ENCODE measurements at regions not wholly inside any gene's neighbourhood (a gene's known extent, or its start where the extent isn't known, plus 50 kb on each side); places are given as distances from the start of the nearest gene placed in this dataset.
"Not testable (repeated sequence)": the region's sequence is repeated elsewhere in the genome, so short reads cannot be mapped to it uniquely, and the experiment has no call there.

DNA sequence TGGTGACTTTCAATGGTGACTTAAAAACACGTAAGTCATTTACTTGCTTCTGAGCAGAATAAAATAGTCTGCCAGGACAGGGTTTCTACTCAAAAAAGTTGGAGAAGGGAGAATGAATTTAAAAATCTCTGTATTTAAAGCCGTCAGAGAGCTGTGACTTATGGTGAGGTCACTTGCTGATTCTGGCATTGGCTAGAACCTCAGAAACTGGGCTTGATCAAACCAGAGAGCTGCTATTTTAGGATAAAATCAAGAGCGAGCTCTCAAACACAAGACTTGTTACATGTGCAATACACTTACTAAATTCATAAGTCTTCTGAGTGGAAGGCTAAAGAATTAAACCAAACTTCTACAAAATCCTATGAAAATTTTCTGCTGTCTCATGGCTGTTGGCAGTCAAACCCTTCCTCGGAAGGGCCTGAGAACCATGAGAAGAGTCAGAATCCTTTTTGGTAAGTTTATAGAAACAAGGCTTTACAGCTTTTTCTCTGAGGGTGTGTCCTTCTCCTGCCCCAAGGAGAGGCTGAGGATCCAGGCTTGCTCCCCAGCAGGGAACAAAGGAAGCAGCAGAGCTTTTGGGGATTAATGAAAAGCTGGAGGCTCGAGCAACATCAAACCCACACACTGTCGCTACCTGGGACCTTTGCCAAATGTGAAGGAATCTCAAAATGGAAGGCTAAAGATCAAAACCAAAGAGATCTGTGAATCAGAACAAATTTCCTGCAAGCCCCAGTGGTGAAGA is 816.4 kb downstream of the SOCS6 start:
- no peak for DNase-seq (ENCODE audit: low spot score)

DNA sequence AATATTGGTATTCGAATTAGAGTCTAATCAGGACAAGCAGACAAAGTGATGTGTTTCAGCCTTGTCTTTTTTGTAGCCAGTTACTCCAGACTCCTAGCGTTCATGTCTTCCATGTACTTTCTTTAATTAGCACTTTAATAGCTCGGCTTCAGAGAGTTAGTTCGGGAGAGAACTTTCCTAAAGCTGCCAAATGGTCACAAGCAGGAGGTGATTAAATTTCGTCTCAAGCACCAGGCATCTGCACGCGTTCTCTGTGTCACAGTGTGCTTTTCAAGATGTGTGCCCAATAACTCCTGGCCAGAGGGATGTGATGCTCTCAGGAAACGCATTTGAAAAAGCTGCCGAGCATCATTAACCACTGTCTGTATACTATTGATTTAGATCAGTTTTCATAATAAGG is 790.8 kb downstream of the SOCS6 start:
- no peak for DNase-seq (ENCODE audit: low spot score)

DNA sequence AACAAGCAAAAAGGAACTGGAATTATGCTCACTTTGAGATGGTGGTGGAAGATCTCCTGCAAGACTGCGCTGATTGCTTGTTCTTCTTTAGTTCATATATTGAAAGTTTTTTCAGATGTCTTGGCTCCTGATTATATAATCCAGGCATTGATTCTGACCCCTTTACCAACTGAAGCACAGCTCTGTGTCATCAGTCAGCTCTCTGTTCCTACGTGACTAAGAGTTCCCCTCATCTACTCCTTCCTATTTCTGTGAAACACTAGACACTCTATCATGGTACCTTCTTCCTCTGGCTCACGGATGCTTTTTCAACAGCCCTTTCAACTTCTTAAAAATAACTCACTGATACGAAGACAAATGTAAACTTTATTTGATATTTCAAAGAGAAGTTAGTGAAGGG is 788.6 kb downstream of the SOCS6 start:
- no peak for DNase-seq (ENCODE audit: low spot score)

DNA sequence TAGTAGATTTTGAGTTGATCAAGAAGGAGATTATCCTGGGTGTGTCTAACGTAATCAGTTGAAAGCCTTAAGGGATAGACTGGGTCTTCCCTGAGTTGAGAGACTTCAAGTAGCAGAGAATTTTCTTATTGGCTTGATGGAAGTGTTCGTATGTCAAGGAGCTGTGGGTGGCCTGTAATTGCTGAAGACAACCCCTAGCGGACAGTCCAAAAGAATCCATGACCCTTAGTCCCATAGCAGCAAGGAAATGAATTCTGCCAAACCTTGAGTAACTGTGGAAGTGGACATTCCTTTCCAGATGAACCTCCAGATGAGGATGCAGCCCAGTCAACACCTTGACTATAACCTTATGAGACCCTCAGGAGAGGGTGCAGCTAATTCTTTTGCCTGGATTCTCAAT is 786.3 kb downstream of the SOCS6 start:
- DNase-seq (ENCODE audit: low spot score) = no peak

DNA sequence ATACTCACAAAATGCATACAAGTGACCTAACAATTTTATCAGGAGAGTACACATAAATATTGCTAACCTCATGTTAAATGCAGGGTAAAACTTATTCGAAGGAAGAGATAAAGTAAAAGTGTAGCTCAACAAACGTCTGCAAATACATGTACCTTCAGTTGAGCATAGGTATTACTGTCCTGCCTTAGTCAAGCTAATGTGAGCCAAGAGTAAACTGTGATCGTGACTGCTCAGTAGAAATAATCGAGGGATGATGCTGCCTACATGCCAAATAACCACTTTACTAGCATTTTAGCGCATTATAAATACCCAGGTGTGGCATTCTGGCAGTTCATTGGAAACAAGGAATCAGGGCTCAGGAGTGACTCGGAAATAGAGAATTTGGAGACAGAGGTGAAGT is 779.5 kb downstream of the SOCS6 start:
- no peak for DNase-seq (ENCODE audit: low spot score)

DNA sequence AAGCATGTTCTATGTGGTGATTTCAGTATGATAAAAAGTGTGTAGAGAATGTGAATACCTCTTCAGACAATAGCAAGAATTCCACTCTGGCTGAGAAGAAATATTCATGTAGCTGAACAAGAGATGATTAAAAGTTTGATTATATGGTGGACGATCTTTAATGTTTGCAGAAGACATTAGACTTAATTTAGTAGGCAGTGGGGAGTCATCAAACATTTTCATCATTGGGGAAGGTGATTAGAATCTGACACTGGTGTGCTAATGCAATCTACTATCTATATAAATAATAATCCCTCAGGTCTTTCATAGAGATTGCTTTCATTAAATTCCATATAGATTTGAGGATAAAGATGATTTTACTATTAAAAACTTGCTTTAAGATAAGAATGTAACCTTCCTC is 761.0 kb downstream of the SOCS6 start:
- no peak for DNase-seq (ENCODE audit: low spot score)

DNA sequence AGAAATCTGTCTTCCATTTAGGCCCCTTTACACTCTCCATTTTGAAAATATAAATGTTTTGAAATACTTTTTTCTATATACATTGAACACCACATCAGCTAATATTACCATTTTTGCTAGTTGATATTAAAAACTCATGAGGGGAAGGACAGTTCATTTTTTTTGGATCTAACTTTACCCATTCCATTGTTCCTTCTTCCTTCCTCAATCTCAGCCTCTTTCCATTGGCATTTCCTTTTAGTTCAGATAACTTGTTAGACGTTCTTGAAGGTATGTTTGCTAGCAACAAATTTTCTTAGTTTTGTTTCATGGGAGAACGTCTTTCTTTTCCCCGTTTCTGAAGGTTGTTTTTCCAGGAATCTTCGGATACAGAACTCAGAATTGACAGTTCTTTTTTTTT is 759.0 kb downstream of the SOCS6 start:
- no peak for DNase-seq (ENCODE audit: low spot score)

DNA sequence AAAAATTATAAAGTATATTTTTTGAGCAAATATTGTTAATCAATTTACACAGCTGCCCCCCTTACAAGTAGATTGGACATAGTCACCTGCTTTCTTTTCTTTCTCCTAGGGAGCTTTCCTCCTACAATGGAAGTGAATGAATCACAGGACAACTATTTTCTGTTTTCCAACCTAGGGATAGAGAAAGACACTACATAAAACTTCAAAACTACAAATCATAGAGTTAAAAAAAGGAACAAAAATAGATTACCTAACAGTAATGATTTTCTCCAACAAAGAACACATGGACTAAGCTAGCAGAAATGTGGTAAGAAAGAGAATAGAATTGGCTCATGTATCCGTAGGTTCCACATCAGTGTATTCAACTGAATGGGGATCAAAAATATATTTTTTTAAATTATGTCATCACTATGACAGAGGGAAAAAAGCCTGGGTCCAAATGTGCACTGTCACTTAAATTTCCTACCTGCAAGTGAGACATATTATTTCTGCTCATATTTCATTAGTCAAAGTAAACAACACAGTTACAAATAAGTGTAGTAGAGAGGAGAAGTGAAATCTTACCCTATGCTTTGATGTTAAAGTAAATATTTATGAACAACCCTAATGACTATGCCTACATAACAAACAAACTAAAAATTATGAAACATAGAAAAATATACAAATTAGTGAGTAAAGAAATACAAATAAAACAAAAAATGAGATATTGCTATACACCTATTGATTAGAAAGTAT is 756.7 kb downstream of the SOCS6 start:
- DNase-seq (ENCODE audit: low spot score) = no peak

DNA sequence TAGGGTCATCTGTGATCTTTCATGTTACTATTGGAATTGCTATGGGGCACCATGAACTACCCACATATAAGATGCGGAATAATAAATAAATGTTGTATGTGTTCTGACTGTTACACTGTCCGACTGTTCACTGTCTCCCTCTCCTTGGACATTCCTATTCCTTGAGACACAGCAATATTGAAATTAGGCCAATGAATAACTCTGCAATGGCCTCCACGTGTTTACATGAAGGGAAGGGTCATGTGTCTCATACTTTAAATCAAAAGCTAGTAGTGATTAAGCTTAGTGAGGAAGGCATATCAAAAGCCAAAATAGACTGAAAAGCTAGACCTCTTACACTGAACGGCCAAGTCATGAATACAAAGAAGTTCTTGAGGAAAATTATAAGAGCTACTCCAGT is 751.3 kb downstream of the SOCS6 start:
- no peak for DNase-seq (ENCODE audit: low spot score)

DNA sequence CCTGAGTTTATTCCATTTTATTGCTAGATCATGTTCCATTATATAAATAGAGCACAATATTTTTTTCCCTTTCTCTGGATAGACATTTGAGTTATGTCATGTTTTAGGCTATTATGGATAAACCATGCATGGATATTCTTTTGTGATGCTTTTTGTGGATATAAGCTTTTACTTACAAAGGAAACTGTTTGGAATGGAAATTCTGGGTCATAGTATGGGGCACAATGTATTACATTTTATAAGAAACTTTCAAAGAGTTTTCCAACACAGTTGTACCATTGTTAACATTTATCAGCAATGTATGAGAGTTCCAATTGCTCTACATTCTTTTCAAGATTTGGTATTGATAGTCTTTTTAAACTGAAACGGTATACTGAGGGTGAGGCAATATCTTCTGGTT is 749.4 kb downstream of the SOCS6 start:
- DNase-seq (ENCODE audit: low spot score) = no peak

DNA sequence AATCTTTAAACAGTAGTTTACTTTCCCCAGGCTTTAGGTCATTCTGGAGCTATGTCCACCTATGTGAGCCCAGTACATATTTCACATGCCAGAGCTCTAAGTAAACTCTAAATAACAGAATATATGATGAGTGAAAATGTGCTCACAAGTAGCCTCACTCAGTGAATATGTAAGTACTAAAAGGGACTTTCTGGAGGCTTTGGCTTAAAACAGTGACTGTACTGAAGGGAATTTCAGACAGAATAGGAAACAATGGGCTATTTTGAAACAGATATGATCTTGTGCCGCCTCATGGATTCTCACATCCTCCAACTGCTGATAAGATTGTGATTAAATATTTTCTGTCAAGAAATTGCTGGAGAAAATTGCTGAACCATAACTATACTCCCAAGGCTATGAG is 747.9 kb downstream of the SOCS6 start:
- no peak for DNase-seq (ENCODE audit: low spot score)

DNA sequence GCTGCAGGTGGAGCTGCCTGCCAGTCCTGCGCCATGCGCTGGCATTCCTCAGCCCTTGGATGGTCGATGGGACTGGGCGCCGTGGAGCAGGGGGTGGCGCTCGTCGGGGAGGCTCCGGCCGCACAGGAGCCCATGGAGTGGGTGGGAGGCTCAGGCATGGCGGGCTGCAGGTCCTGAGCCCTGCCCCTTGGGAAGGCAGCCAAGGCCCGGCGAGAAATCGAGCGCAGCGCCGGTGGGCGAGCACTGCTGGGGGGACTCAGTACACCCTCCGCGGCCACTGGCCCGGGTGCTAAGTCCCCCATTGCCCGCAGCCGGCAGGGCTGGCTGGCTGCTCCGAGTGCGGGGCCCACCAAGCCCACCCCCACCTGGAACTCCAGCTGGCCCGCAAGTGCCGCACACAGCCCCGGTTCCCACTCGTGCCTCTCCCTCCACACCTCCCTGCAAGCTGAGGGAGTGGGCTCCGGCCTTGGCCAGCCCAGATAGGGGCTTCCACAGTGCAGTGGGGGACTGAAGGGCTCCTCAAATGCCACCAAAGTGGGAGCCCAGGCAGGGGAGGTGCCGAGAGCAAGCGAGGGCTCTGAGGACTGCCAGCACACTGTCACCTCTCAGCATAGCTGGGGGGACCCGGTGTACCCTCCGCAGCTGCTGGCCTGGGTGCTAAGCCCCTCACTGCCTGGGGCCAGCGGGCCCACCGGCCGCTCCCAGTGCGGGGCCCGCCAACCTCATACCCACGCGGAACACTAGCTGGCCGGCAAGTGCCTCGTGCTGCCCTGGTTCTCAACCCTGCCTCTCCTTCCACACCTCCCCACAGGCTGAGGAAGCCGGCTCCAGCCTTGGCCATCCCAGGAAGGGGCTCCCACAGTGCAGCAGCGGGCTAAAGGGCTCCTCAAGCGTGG is 742.7 kb downstream of the SOCS6 start:
- DNase-seq (ENCODE audit: low spot score) = not testable (repeated sequence)

DNA sequence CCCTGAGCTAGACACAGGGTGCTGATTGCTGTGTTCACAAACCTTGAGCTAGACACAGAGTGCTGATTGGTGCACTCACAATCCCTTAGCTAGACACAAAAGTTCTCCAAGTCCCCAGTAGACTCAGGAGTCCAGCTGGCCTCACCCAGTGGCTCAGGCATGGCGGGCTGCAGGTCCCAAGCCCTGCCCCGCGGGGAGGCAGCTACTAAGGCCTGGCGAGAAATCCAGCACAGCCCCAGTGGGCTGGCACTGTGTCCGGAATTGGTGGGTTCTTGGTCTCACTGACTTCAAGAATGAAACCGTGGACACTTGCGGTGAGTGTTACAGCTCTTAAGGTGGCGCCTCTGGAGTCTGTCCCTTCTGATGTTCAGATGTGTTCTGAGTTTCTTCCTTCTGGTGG is 741.2 kb downstream of the SOCS6 start:
- DNase-seq (ENCODE audit: low spot score) = not testable (repeated sequence)

DNA sequence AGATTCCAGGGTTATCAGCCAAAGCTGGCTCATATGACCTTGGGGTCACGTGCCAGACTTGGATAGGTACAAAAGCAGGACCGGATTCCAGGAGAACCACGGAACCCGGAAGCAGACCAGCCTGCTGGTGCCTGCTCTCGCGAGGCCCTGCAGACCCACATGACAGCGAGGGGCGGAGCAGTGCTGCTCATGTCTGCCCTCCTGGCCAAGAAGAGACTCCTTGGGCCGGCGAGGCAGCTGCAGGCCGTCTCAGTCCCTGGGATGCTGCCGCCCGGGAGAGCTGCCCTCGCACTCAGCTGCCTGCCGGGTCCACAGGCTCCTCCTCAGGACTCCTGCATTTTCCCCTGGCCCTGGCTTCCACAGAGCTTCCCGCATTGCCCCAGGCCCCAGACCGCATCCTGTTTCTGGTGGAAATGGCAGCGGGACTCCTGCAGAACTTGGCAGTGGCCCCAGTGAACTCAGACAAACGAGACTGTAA is 739.5 kb downstream of the SOCS6 start:
- DNase-seq (ENCODE audit: low spot score) = no peak

DNA sequence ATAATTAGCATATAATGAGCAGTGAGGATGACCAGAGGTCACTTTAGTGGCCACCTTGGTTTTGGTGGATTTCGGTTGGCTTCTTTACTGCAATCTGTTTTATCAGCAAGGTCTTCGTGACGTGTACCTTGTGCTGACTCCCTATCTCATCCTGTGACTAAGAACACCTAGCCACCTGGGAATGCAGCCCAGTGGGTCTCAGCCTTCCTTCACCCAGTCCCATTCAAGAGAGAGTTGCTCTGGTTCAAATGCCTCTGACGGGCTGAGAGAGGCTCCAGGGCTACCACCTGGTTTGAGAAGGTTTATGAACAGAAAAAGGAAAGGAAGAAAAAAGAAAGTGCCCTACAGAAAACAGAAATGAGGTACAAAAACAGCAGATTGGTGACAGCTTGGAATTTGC is 738.7 kb downstream of the SOCS6 start:
- DNase-seq (ENCODE audit: low spot score) = no peak

DNA sequence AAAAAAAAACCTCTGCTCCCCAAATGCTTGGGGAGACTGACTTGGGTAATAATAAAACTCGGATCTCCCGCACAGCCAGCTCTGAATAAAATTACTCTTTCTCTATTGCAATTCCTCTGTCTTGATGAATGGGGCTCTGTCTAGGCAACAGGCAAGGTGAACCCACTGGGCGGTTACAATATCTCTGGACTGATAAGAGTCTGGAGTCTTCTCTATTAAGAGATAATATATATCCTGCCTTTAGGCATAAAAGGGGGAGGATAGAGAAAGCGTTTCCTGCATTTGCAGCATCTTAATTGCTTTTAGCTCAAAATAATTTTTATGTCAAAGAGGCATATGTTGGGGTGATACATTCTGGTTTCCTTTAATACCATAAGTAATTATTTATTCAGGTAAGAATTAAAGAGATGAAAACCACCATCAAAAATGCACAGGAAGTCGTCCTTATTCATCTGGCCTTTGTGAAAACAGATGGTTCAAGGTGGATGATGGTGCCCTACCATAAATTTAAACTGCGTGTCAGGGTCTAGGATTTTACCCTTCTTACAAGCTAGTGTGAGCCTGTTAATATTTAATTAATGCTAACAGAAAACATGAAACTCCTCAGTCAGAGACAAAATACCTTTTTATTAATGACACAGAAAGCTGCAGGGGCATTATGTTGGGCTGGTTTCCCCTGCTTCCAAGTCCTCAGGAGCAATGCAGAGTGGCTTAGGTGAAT is 736.8 kb downstream of the SOCS6 start:
- no peak for DNase-seq (ENCODE audit: low spot score)

DNA sequence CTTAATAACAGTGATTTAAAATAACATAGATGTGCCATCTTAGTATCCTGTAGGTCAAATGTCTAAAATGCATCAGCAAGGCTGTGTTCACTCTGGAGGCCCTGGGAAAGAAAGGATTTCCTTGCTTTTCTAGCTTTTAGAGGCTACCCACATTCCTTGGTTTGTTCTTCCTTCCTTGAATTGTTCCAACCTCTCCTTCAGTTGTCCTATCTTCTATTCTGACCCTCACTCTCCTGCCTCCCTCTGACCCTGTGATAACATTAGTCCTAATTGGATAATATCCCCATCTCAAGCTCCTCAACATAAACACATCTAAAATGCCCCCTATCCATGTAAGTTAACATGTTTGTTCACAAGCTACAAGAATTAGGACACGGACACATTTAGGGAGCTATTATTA is 733.5 kb downstream of the SOCS6 start:
- DNase-seq (ENCODE audit: low spot score) = no peak

DNA sequence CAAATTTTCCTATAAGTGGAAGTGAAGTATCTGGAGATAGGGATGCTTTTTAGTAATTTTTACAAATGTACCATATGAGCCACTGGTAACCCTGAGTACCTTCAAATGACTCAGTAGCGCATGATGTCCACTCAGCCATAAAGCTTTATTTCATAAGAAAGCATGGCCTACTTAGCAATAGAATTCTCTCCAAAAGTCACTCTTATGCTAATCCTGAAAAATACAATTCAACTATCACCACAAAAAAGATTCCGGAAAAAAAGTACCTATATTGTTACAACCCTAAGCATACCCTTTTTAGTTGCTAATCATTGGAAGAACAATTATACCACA is 732.2 kb downstream of the SOCS6 start:
- no peak for DNase-seq (ENCODE audit: low spot score)

DNA sequence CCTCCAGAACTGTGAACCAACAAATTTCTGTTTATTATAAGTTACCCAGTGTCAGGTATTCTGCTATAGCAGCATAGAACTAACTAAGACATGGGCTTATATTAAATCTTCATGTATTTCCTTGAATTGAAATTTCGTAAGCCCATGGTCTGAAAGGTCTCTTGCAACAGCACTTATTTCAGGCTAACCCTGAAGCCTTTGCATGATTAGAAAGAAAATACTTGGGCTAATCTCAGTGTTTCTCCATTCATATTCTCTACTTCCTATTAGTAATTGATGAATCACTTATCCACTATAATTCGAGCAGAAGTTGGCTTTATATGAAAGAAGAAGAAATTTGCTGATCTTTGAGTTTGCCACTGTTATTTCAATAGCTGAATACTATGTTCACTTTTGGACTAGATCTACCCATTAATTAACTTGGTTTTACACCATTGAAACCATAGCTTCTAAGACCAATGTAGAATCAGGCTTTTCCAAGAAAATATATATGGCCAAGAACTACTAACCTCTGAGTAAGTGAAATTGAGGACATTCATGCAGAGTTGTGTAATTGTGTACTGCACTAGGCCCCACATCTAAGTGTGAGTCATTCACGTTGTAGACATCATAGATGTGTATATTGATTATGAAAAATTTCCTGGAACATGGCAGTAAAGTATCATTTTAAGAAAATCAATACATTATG is 731.6 kb downstream of the SOCS6 start:
- DNase-seq (ENCODE audit: low spot score) = no peak

DNA sequence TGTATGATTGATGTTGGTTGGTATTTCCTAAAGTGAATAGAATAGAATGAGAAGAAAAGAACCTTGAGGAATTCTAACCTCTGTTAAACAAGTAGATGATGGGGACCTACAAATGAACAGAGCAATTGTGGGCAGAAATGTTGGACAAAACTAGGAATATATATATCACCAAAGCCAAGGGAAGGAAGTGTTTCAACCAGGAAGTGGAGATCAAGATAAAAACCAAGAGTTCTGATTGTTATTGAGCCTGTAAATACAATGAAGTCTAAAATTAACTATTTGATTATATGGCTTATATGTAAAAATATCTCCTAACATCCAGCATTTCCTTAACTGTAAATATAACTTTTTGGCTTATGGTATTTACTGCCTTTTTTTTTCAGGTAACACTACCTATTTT is 730.0 kb downstream of the SOCS6 start:
- DNase-seq (ENCODE audit: low spot score) = no peak

DNA sequence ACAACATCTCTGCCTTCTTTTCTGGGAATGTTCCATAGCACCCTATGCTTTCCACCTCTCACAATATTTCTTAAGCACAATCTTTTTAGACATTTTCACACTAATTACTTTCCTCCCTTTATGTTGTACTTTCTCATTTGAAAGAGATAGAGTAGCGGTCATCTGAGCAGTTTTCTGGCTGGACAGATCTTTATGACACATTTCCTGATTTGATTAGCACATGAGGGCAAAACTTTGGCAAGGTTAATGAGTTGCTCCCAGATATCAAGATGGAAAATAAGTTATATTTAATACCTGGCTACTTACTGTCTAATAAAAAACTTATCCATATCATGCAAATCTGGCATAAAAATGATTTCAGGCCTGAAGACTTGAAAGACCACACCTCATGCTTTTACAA is 723.9 kb downstream of the SOCS6 start:
- DNase-seq (ENCODE audit: low spot score) = no peak

DNA sequence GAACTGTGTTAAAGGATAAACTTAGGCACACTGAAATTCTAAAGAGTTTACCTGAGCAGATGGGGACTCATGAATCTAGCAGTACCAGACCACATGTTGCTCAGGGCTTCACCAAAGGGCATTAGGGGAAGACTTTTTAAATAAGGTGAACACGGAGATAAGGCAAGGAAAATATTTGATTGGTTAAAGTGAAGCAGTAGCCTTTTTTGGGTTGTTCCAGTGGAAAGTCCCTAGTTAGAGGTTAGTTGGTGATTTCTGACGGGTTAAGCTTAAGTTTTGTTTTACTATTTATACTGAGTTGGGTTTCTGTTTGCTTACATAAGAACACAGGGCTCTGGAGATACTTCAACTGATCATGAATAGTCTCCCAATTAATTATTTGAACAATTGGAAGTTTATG is 722.5 kb downstream of the SOCS6 start:
- no peak for DNase-seq (ENCODE audit: low spot score)
